HCT116 (cell line): ENCODE measurements at regions not wholly inside any gene's neighbourhood (a gene's known extent, or its start where the extent isn't known, plus 50 kb on each side); places are given as distances from the start of the nearest gene placed in this dataset.

ENCODE experiments used
- ATAC-seq: fragments of 200-7000 bp; cut with Tn5 transposase; 2 replicates; pipeline ENCODE4 v1.9.1; 2020; ENCODE audit warnings: mild to moderate bottlenecking, moderate library complexity
- BruUV-seq: library from RNA; stranded (reverse); fragments of 400-500 nt; replicated peaks from 2 replicates; lab custom pipeline; 2021; lab: Mats Ljungman, UMichigan
- CTCF ChIA-PET: fragments of 300-600 bp; sonication (Branson Sonifier 250); formaldehyde crosslinking; loops from one replicate; lab custom pipeline; 2021; ENCODE audit warnings: antibody characterized with exemption; lab: Charles Lee
- POLR2A ChIA-PET: fragments of 300-600, 350-600 bp; sonication (Branson Sonifier 250); formaldehyde crosslinking; loops from one replicate; lab custom pipeline; 2021; ENCODE audit warnings: antibody characterized with exemption; lab: Charles Lee
- RAD21 ChIA-PET, 2 experiments: fragments of 300-600 bp; sonication (Branson Sonifier 250); formaldehyde crosslinking; loops; one replicate each; lab custom pipeline; 2023; ENCODE audit warnings: low total read pairs in 2 of 2; ENCODE audit not compliant: uncharacterized antibody in 2 of 2, unreplicated experiment in 2 of 2, low non-redundant PET in 1 of 2; lab: Charles Lee
- DNase-seq: peaks from one replicate; pipeline ENCODE4 v3.0.0-alpha.2; 2010; ENCODE audit warnings: low read depth, low spot score
- H2AFZ ChIP-seq: fragments of 200-600 bp; shearing (Covaris generic), sonication (generic); 2 replicates; pipeline ENCODE4 v1.6.1; 2017; ENCODE audit warnings: low read depth, mixed run types, mixed read lengths, antibody characterized with exemption, low read length; ENCODE audit not compliant: poor library complexity, severe bottlenecking
- H3K27ac ChIP-seq: 2 replicates; pipeline ENCODE4 v1.5.1; 2012; ENCODE audit warnings: low read depth, low read length
- H3K27me3 ChIP-seq: fragments of 200-600 bp; sonication (generic); 2 replicates; pipeline ENCODE4 v1.6.1; 2016; ENCODE audit warnings: mixed run types, low read length, mixed read lengths; ENCODE audit not compliant: insufficient read depth
- H3K36me3 ChIP-seq, 2 experiments: fragments of 200-500 bp in 1 of 2; fragments of 200-600 bp in 1 of 2; sonication (Bioruptor generic) in 1 of 2; sonication (generic) in 1 of 2; 2 replicates each; pipeline versions ENCODE4 v1.5.1 to v1.6.1; 2014 to 2016; ENCODE audit warnings: low read length in 2 of 2, inconsistent platforms in 1 of 2, mixed read lengths in 1 of 2, mixed run types in 1 of 2; ENCODE audit not compliant: insufficient read depth in 2 of 2, control insufficient read depth in 1 of 2
- H3K4me1 ChIP-seq, 2 experiments: fragments of 200-600 bp in 1 of 2; sonication (generic) in 1 of 2; 2 replicates each; pipeline versions ENCODE4 v1.5.1 to v1.6.1; 2012 to 2017; ENCODE audit warnings: low read length in 2 of 2, inconsistent platforms in 1 of 2, mild to moderate bottlenecking in 1 of 2, mixed read lengths in 1 of 2, mixed run types in 1 of 2, moderate library complexity in 1 of 2; ENCODE audit not compliant: insufficient read depth in 2 of 2, control insufficient read depth in 1 of 2
- H3K4me2 ChIP-seq: fragments of 200-600 bp; sonication (generic); 2 replicates; pipeline ENCODE4 v1.6.1; 2017; ENCODE audit warnings: mixed run types, low read length, mixed read lengths
- H3K4me3 ChIP-seq, 2 experiments: fragments of 200-600 bp in 1 of 2; sonication (generic) in 1 of 2; replicated peaks in 1 of 2; 2 replicates each; pipeline ENCODE4 v1.5.1; 2011 to 2016; ENCODE audit warnings: low read length in 2 of 2, control low read depth in 1 of 2, low read depth in 1 of 2, mild to moderate bottlenecking in 1 of 2, mixed read lengths in 1 of 2, mixed run types in 1 of 2
- H3K79me2 ChIP-seq: fragments of 200-600 bp; sonication (generic); 2 replicates; pipeline ENCODE4 v1.6.1; 2017; ENCODE audit warnings: mild to moderate bottlenecking, mixed run types, low read length, moderate library complexity, mixed read lengths; ENCODE audit not compliant: insufficient read depth
- H3K9ac ChIP-seq: fragments of 200-600 bp; sonication (generic); 2 replicates; pipeline ENCODE4 v1.6.1; 2016; ENCODE audit warnings: low read length, mixed read lengths
- H3K9me2 ChIP-seq: fragments of 200-600 bp; sonication (generic), shearing (Covaris generic); 2 replicates; pipeline ENCODE4 v1.6.1; 2017; ENCODE audit warnings: mixed run types, mild to moderate bottlenecking, moderate library complexity; ENCODE audit not compliant: insufficient read depth
- H3K9me3 ChIP-seq, 2 experiments: fragments of 200-500 bp in 1 of 2; fragments of 200-600 bp in 1 of 2; sonication (Bioruptor generic) in 1 of 2; sonication (generic) in 1 of 2; 2 replicates each; pipeline ENCODE4 v1.6.1; 2014 to 2017; ENCODE audit warnings: low read length in 2 of 2, mixed read lengths in 2 of 2, inconsistent platforms in 1 of 2, low read depth in 1 of 2, mild to moderate bottlenecking in 1 of 2, mixed run types in 1 of 2, moderate library complexity in 1 of 2; ENCODE audit not compliant: control insufficient read depth in 1 of 2, insufficient read depth in 1 of 2
- H4K20me1 ChIP-seq: fragments of 200-600 bp; sonication (generic), shearing (Covaris generic); 2 replicates; pipeline ENCODE4 v1.6.1; 2017; ENCODE audit warnings: mixed run types, mild to moderate bottlenecking, moderate library complexity; ENCODE audit not compliant: insufficient read depth
- CTCF ChIP-seq, 3 experiments: fragments of 200-600 bp in 1 of 3; sonication (generic) in 1 of 3; IDR thresholded peaks in 2 of 3; conservative IDR thresholded peaks in 1 of 3; 2 replicates each; pipeline ENCODE4 v1.5.1; 2012 to 2017; ENCODE audit warnings: low read depth in 2 of 3, low read length in 2 of 3, antibody characterized with exemption in 1 of 3, borderline replicate concordance in 1 of 3, control low read depth in 1 of 3, mild to moderate bottlenecking in 1 of 3, mixed read lengths in 1 of 3, mixed run types in 1 of 3, moderate library complexity in 1 of 3; ENCODE audit not compliant: insufficient read depth in 1 of 3
- FOSL1 ChIP-seq: IDR thresholded peaks from 2 replicates; pipeline ENCODE4 v1.6.1; 2012; ENCODE audit warnings: low read depth
- JUND ChIP-seq: IDR thresholded peaks from 2 replicates; pipeline ENCODE4 v1.6.1; 2012
- POLR2A ChIP-seq: IDR thresholded peaks from 2 replicates; pipeline ENCODE4 v1.7.0; 2011; ENCODE audit warnings: borderline replicate concordance; ENCODE audit not compliant: insufficient read depth, insufficient read length; ENCODE audit errors: extremely low read depth
- TCF7L2 ChIP-seq: IDR thresholded peaks from 2 replicates; pipeline ENCODE4 v1.7.0; 2011; ENCODE audit warnings: borderline replicate concordance, inconsistent platforms; ENCODE audit not compliant: insufficient read depth, insufficient read length; ENCODE audit errors: extremely low read depth
- YY1 ChIP-seq: IDR thresholded peaks from 2 replicates; pipeline ENCODE4 v1.6.1; 2011; ENCODE audit warnings: low read length, low read depth, moderate library complexity, mild to moderate bottlenecking; ENCODE audit not compliant: insufficient replicate concordance; ENCODE audit errors: extremely low read depth
- ZBTB33 ChIP-seq: IDR thresholded peaks from 2 replicates; pipeline ENCODE4 v1.6.1; 2011; ENCODE audit warnings: mild to moderate bottlenecking, low read length, moderate library complexity; ENCODE audit not compliant: insufficient replicate concordance; ENCODE audit errors: extremely low read depth
- ZFX ChIP-seq: fragments of 450-650 bp; IDR thresholded peaks from 2 replicates; pipeline ENCODE4 v1.6.1; 2017
- intact Hi-C: fragments of 100-400 bp; cut with micrococcal nuclease; formaldehyde crosslinking; loops from 2 replicates; pipeline ENCODE4 v1.10.0; 2022

GRCh38 chr1:102628109-102628613, 480.2 kb downstream of the COL11A1 start (continued):
- TF ChIP-seq FOSL1: no peak

- no peaks in the 10 kb centered on the region for H3K9me2 ChIP-seq
- CTCF ChIA-PET: no interaction called here
- H3K4me3 ChIP-seq: no peak overlapping the region
- H3K27ac ChIP-seq: no peak overlapping the region
- no peak overlapping the region for H2AFZ ChIP-seq
- no peaks in the 10 kb centered on the region for H3K4me1 ChIP-seq
- no peak overlapping the region for H3K9ac ChIP-seq
- no peak overlapping the region for H3K4me2 ChIP-seq
- RAD21 ChIA-PET: no interaction called here
- no peak for DNase-seq
- intact Hi-C loops: no loop called here
- no peaks in the 10 kb centered on the region for H3K9me3 ChIP-seq
- no peaks in the 10 kb centered on the region for H3K27me3 ChIP-seq
- no peaks in the 10 kb centered on the region for H4K20me1 ChIP-seq
- no peaks in the 10 kb centered on the region for H3K36me3 ChIP-seq
- no peak for ATAC-seq
- no peaks in the 10 kb centered on the region for H3K79me2 ChIP-seq
- TF ChIP-seq JUND (no peak), CTCF (IDR thresholded peaks at IDR 0.05 in 2 of 3, conservative IDR thresholded peaks at IDR 0.05 in 1 of 3; ENCODE audit: borderline replicate concordance in 1 of 3, insufficient read depth in 1 of 3, low read depth in 2 of 3, low read length in 2 of 3) (no peak), TCF7L2 (no peak), FOSL1 (no peak), ZFX (no peak), POLR2A (no peak), ZBTB33 (no peak), YY1 (no peak)
- BruUV-seq: no TSS peak
- POLR2A ChIA-PET: no interaction called here
Observed at GRCh38 chr1:102627145-102627544, 481.2 kb downstream of the COL11A1 start.
